ENCODE measurements at regions not wholly inside any gene's neighbourhood (a gene's known extent, or its start where the extent isn't known, plus 50 kb on each side); places are given as distances from the start of the nearest gene placed in this dataset.

- peak in 1 of 3 donors; percentile 23 for DNase-seq
- no peak overlapping the region for H3K27ac ChIP-seq (ENCODE audit: low read length)
- intact Hi-C loops (cut with DNase I), result loop anchor here in 1 of 4 donors (10.0 kb wide), 1 partner anchor 120 kb away; no protein-coding TSS in a partner anchor
- H3K4me3 ChIP-seq (ENCODE audit: low read length), result no peak overlapping the region
- ATAC-seq, result no peak
- H3K27me3 ChIP-seq (ENCODE audit: control insufficient read depth, insufficient read depth), result no peaks in the 10 kb centered on the region
- 87% methylated on average over 4 of the region's 4 CpGs for WGBS
- H3K9me3 ChIP-seq (ENCODE audit: control insufficient read depth, low read length), result no peaks in the 10 kb centered on the region
- H3K4me1 ChIP-seq (ENCODE audit: control insufficient read depth, insufficient read depth, low read length), result peaks cover 20% of the 10 kb centered on the region
Observed at GRCh38 chr2:120555092-120555491, 180.6 kb upstream of the GLI2 start.

GRCh38 chr2:120556911-120557310 is 178.8 kb upstream of the GLI2 start:
- 79% methylated on average over 3 of the region's 3 CpGs for WGBS
- no peak overlapping the region for H3K27ac ChIP-seq (ENCODE audit: low read length)
- H3K4me1 ChIP-seq (ENCODE audit: control insufficient read depth, insufficient read depth, low read length), result peaks cover 12% of the 10 kb centered on the region
- no peak overlapping the region for H3K4me3 ChIP-seq (ENCODE audit: low read length)
- H3K9me3 ChIP-seq (ENCODE audit: control insufficient read depth, low read length), result no peaks in the 10 kb centered on the region
- DNase-seq (peak in 1 of 3 donors; percentile 7), ATAC-seq (no peak)
- H3K27me3 ChIP-seq (ENCODE audit: control insufficient read depth, insufficient read depth), result no peaks in the 10 kb centered on the region
- intact Hi-C loops (cut with DNase I), result loop anchor here in 1 of 4 donors (10.0 kb wide), 1 partner anchor 118 kb away; no protein-coding TSS in a partner anchor

GRCh38 chr2:120558847-120559246 is 176.8 kb upstream of the GLI2 start:
- Histone ChIP-seq H3K9me3 (ENCODE audit: control insufficient read depth, low read length) (no peaks in the 10 kb centered on the region), H3K4me3 (ENCODE audit: low read length) (no peak overlapping the region), H3K4me1 (ENCODE audit: control insufficient read depth, insufficient read depth, low read length) (peaks cover 2% of the 10 kb centered on the region), H3K27ac (ENCODE audit: low read length) (no peak overlapping the region), H3K27me3 (ENCODE audit: control insufficient read depth, insufficient read depth) (no peaks in the 10 kb centered on the region)
- no peak for ATAC-seq
- intact Hi-C loops (cut with DNase I), result loop anchor here in 1 of 4 donors (10.0 kb wide), 1 partner anchor 116 kb away; no protein-coding TSS in a partner anchor
- peak in 1 of 3 donors; percentile 71 for DNase-seq
- WGBS, result 68% methylated on average over 3 of the region's 3 CpGs

- no peak overlapping the region for H3K27ac ChIP-seq (ENCODE audit: low read length)
- no peaks in the 10 kb centered on the region for H3K9me3 ChIP-seq (ENCODE audit: control insufficient read depth, low read length)
- no peaks in the 10 kb centered on the region for H3K27me3 ChIP-seq (ENCODE audit: control insufficient read depth, insufficient read depth)
- intact Hi-C loops (cut with DNase I), result loop anchor here in 1 of 4 donors (10.0 kb wide), 1 partner anchor 115 kb away; no protein-coding TSS in a partner anchor
- ATAC-seq, result no peak
- no peak overlapping the region for H3K4me3 ChIP-seq (ENCODE audit: low read length)
- H3K4me1 ChIP-seq (ENCODE audit: control insufficient read depth, insufficient read depth, low read length), result no peaks in the 10 kb centered on the region
- no peak for DNase-seq
- WGBS, result 89% methylated on average over 5 of the region's 5 CpGs
Observed at GRCh38 chr2:120559401-120559800, 176.3 kb upstream of the GLI2 start.

GRCh38 chr2:120560330-120560729 is 175.3 kb upstream of the GLI2 start:
- Histone ChIP-seq H3K27me3 (ENCODE audit: control insufficient read depth, insufficient read depth) (no peaks in the 10 kb centered on the region), H3K9me3 (ENCODE audit: control insufficient read depth, low read length) (no peaks in the 10 kb centered on the region), H3K27ac (ENCODE audit: low read length) (no peak overlapping the region), H3K4me1 (ENCODE audit: control insufficient read depth, insufficient read depth, low read length) (peaks cover 3% of the 10 kb centered on the region), H3K4me3 (ENCODE audit: low read length) (no peak overlapping the region)
- DNase-seq (no peak), ATAC-seq (no peak)
- intact Hi-C loops (cut with DNase I), result loop anchor here in 1 of 4 donors (10.0 kb wide), 1 partner anchor 216 kb away; the partner anchor contains the start of gene INHBB
- 92% methylated on average over 6 of the region's 6 CpGs for WGBS

GRCh38 chr2:120561379-120562035 is 174.2 kb upstream of the GLI2 start:
- intact Hi-C loops (cut with DNase I), result loop anchor here in 1 of 4 donors (10.0 kb wide), 1 partner anchor 217 kb away; the partner anchor contains the start of gene INHBB
- Histone ChIP-seq H3K27me3 (ENCODE audit: control insufficient read depth, insufficient read depth) (no peaks in the 10 kb centered on the region), H3K27ac (ENCODE audit: low read length) (no peak overlapping the region), H3K4me1 (ENCODE audit: control insufficient read depth, insufficient read depth, low read length) (peaks cover 12% of the 10 kb centered on the region), H3K9me3 (ENCODE audit: control insufficient read depth, low read length) (no peaks in the 10 kb centered on the region), H3K4me3 (ENCODE audit: low read length) (no peak overlapping the region)
- DNase-seq (peak in 1 of 3 donors; percentile 10), ATAC-seq (no peak)
- 88% methylated on average over 11 of the region's 11 CpGs for WGBS

GRCh38 chr2:120562218-120563005 is 173.3 kb upstream of the GLI2 start:
- Histone ChIP-seq H3K9me3 (ENCODE audit: control insufficient read depth, low read length) (no peaks in the 10 kb centered on the region), H3K4me3 (ENCODE audit: low read length) (no peak overlapping the region), H3K27me3 (ENCODE audit: control insufficient read depth, insufficient read depth) (no peaks in the 10 kb centered on the region), H3K27ac (ENCODE audit: low read length) (no peak overlapping the region), H3K4me1 (ENCODE audit: control insufficient read depth, insufficient read depth, low read length) (peaks cover 18% of the 10 kb centered on the region)
- WGBS, result 95% methylated on average over 18 of the region's 18 CpGs
- intact Hi-C loops (cut with DNase I), result loop anchor here in 1 of 4 donors (10.0 kb wide), 1 partner anchor 218 kb away; the partner anchor contains the start of gene INHBB
- DNase-seq (peak in 1 of 3 donors; percentile 10), ATAC-seq (no peak)

- Histone ChIP-seq H3K27me3 (ENCODE audit: control insufficient read depth, insufficient read depth) (no peaks in the 10 kb centered on the region), H3K27ac (ENCODE audit: low read length) (no peak overlapping the region), H3K4me1 (ENCODE audit: control insufficient read depth, insufficient read depth, low read length) (peaks cover 18% of the 10 kb centered on the region), H3K4me3 (ENCODE audit: low read length) (no peak overlapping the region), H3K9me3 (ENCODE audit: control insufficient read depth, low read length) (no peaks in the 10 kb centered on the region)
- DNase-seq (no peak), ATAC-seq (no peak)
- intact Hi-C loops (cut with DNase I), result loop anchor here in 1 of 4 donors (10.0 kb wide), 1 partner anchor 219 kb away; the partner anchor contains the start of gene INHBB
- 78% methylated on average over 2 of the region's 2 CpGs for WGBS
Observed at GRCh38 chr2:120563616-120564015, 172.1 kb upstream of the GLI2 start.

- Histone ChIP-seq H3K27ac (ENCODE audit: low read length) (no peak overlapping the region), H3K4me1 (ENCODE audit: control insufficient read depth, insufficient read depth, low read length) (peaks cover 18% of the 10 kb centered on the region), H3K4me3 (ENCODE audit: low read length) (no peak overlapping the region), H3K27me3 (ENCODE audit: control insufficient read depth, insufficient read depth) (no peaks in the 10 kb centered on the region), H3K9me3 (ENCODE audit: control insufficient read depth, low read length) (no peaks in the 10 kb centered on the region)
- no peak for ATAC-seq
- WGBS, result 81% methylated on average over 23 of the region's 23 CpGs
- intact Hi-C loops (cut with DNase I), result loop anchor here in 1 of 4 donors (10.0 kb wide), 1 partner anchor 220 kb away; the partner anchor contains the start of gene INHBB
- DNase-seq, result no peak
Observed at GRCh38 chr2:120564213-120565094, 171.2 kb upstream of the GLI2 start.

- Histone ChIP-seq H3K9me3 (ENCODE audit: control insufficient read depth, low read length) (no peaks in the 10 kb centered on the region), H3K27ac (ENCODE audit: low read length) (peak overlapping the region; percentile 84), H3K4me1 (ENCODE audit: control insufficient read depth, insufficient read depth, low read length) (peaks cover 18% of the 10 kb centered on the region), H3K27me3 (ENCODE audit: control insufficient read depth, insufficient read depth) (no peaks in the 10 kb centered on the region), H3K4me3 (ENCODE audit: low read length) (no peak overlapping the region)
- ATAC-seq, result no peak
- DNase-seq, result no peak
- intact Hi-C loops (cut with DNase I), result loop anchor here in 1 of 4 donors (10.0 kb wide), 1 partner anchor 220 kb away; the partner anchor contains the start of gene INHBB
- 84% methylated on average over 8 of the region's 8 CpGs for WGBS
Observed at GRCh38 chr2:120565095-120565460, 170.6 kb upstream of the GLI2 start.
